Tibial nerve (tissue), 4 donors: ENCODE measurements at regions not wholly inside any gene's neighbourhood (a gene's known extent, or its start where the extent isn't known, plus 50 kb on each side); places are given as distances from the start of the nearest gene placed in this dataset.

ENCODE experiments used
- DNase-seq, 2 donors: peaks; one replicate each; pipeline ENCODE4 v3.0.0-alpha.2; 2019; ENCODE audit warnings: low spot score in 2 of 2
- H3K27ac ChIP-seq, 4 donors: fragments of 200-600 bp; sonication (generic) in 3 of 4; one replicate each; pipeline ENCODE4 v1.5.1; 2017 to 2019; ENCODE audit warnings: mild to moderate bottlenecking in 1 of 4
- H3K27me3 ChIP-seq, 2 donors: fragments of 200-600 bp; sonication (generic) in 1 of 2; one replicate each; pipeline versions ENCODE4 v1.5.1 to v1.6.0; 2017 to 2019
- H3K36me3 ChIP-seq, 3 donors: fragments of 200-600 bp; sonication (generic); one replicate each; pipeline ENCODE4 v1.5.1; 2018 to 2019
- H3K4me1 ChIP-seq, 4 donors: fragments of 200-600 bp; sonication (generic) in 3 of 4; one replicate each; pipeline ENCODE4 v1.5.1; 2017 to 2019
- H3K4me3 ChIP-seq, 4 donors: fragments of 200-600 bp; sonication (generic) in 3 of 4; one replicate each; pipeline ENCODE4 v1.5.1; 2017 to 2019; ENCODE audit warnings: mild to moderate bottlenecking in 1 of 4, moderate library complexity in 1 of 4
- H3K9me3 ChIP-seq, 4 donors: fragments of 200-600 bp; sonication (generic) in 3 of 4; one replicate each; pipeline ENCODE4 v1.5.1; 2017 to 2019
- CTCF ChIP-seq, 5 experiments: fragments of 200-600 bp in 3 of 5; fragments of 450-650 bp in 2 of 5; sonication (generic) in 3 of 5; IDR thresholded peaks; one replicate each; pipeline ENCODE4 v1.5.1; 2016 to 2019; ENCODE audit warnings: antibody characterized with exemption in 5 of 5, mild to moderate bottlenecking in 3 of 5, moderate library complexity in 2 of 5
- EP300 ChIP-seq, 2 donors: sonication (generic); formaldehyde crosslinking; IDR thresholded peaks; one replicate each; pipeline ENCODE4 v1.6.1; 2017; ENCODE audit warnings: antibody characterized with exemption in 2 of 2, mild to moderate bottlenecking in 1 of 2
- POLR2A ChIP-seq, 2 donors: fragments of 450-650 bp; IDR thresholded peaks; one replicate each; pipeline ENCODE4 v1.6.1; 2017; ENCODE audit warnings: antibody characterized with exemption in 2 of 2, mild to moderate bottlenecking in 2 of 2, moderate library complexity in 2 of 2
- WGBS, 2 donors: methylation state at CpG; one replicate each; pipeline ENCODE4 v1.1.5; 2018; 5-methylcytosine and 5-hydroxymethylcytosine counted together

GRCh38 chr13:80255946-80256345 is 85.0 kb downstream of the SPRY2 start:
- WGBS, 2 donors, result 96 to 97% methylated on average over 1 of the region's 1 CpG
- TF ChIP-seq EP300 (IDR thresholded peaks at IDR 0.05) (no peak), CTCF (IDR thresholded peaks at IDR 0.05) (no peak), POLR2A (IDR thresholded peaks at IDR 0.05) (no peak)
- H3K9me3 ChIP-seq, result no peaks in the 10 kb centered on the region

GRCh38 chr13:80251403-80251802 is 89.5 kb downstream of the SPRY2 start:
- H3K36me3 ChIP-seq, result no peaks in the 10 kb centered on the region
- WGBS, 2 donors, result 36 to 52% methylated on average over 2 of the region's 2 CpGs
- peaks cover 0 to 11% (median 0%) of the 10 kb centered on the region in 4 donors for H3K4me1 ChIP-seq
- H3K4me3 ChIP-seq, result no peak overlapping the region
- peak in 1 of 2 donors; percentile 16 for DNase-seq
- no peak overlapping the region for H3K27ac ChIP-seq
- H3K9me3 ChIP-seq, result no peaks in the 10 kb centered on the region
- TF ChIP-seq CTCF (IDR thresholded peaks at IDR 0.05), result no peak
- no peak for TF ChIP-seq POLR2A (IDR thresholded peaks at IDR 0.05)
- TF ChIP-seq EP300 (IDR thresholded peaks at IDR 0.05), result no peak
- no peaks in the 10 kb centered on the region for H3K27me3 ChIP-seq

More at GRCh38 chr13:80255946-80256345, 85.0 kb downstream of the SPRY2 start:
- Histone ChIP-seq H3K36me3 (no peaks in the 10 kb centered on the region), H3K4me3 (no peak overlapping the region), H3K27me3 (no peaks in the 10 kb centered on the region), H3K27ac (no peak overlapping the region), H3K4me1 (peaks cover 0 to 8% (median 0%) of the 10 kb centered on the region in 4 donors)
- DNase-seq, result no peak

- TF ChIP-seq CTCF (IDR thresholded peaks at IDR 0.05), result no peak
- DNase-seq, result no peak
- Histone ChIP-seq H3K27me3 (no peaks in the 10 kb centered on the region), H3K4me1 (peaks cover 0 to 11% (median 0%) of the 10 kb centered on the region in 4 donors), H3K4me3 (peak overlapping the region in 1 of 4 donors; percentile 24), H3K36me3 (no peaks in the 10 kb centered on the region), H3K9me3 (no peaks in the 10 kb centered on the region), H3K27ac (peak overlapping the region in 1 of 4 donors; percentile 23)
- WGBS, 2 donors, result 38 to 48% methylated on average over 7 of the region's 7 CpGs
Observed at GRCh38 chr13:80250213-80250810, 90.6 kb downstream of the SPRY2 start.

GRCh38 chr13:80249516-80250212 is 91.3 kb downstream of the SPRY2 start:
- no peak for TF ChIP-seq CTCF (IDR thresholded peaks at IDR 0.05)
- no peak for TF ChIP-seq POLR2A (IDR thresholded peaks at IDR 0.05)
- no peak for TF ChIP-seq EP300 (IDR thresholded peaks at IDR 0.05)
- 31 to 38% methylated on average over 1 of the region's 1 CpG for WGBS, 2 donors
- peaks cover 0 to 11% (median 0%) of the 10 kb centered on the region in 4 donors for H3K4me1 ChIP-seq
- H3K36me3 ChIP-seq, result no peaks in the 10 kb centered on the region
- H3K27me3 ChIP-seq, result no peaks in the 10 kb centered on the region
- H3K4me3 ChIP-seq, result peak overlapping the region in 1 of 4 donors; percentile 24
- H3K9me3 ChIP-seq, result no peaks in the 10 kb centered on the region
- DNase-seq, result no peak
- H3K27ac ChIP-seq, result no peak overlapping the region

GRCh38 chr13:80245162-80245733 is 95.7 kb downstream of the SPRY2 start:
- no peaks in the 10 kb centered on the region for H3K36me3 ChIP-seq
- 46 to 47% methylated on average over 4 of the region's 4 CpGs for WGBS, 2 donors
- no peak for DNase-seq

More at GRCh38 chr13:80245162-80245733, 95.7 kb downstream of the SPRY2 start:
- Histone ChIP-seq H3K4me3 (no peak overlapping the region), H3K27ac (no peak overlapping the region), H3K27me3 (no peaks in the 10 kb centered on the region), H3K9me3 (no peaks in the 10 kb centered on the region), H3K4me1 (no peaks in the 10 kb centered on the region)
- TF ChIP-seq EP300 (IDR thresholded peaks at IDR 0.05), result no peak
- no peak for TF ChIP-seq POLR2A (IDR thresholded peaks at IDR 0.05)
- TF ChIP-seq CTCF (IDR thresholded peaks at IDR 0.05), result no peak
